Vagina (tissue), 2 donors: ENCODE measurements at regions not wholly inside any gene's neighbourhood (a gene's known extent, or its start where the extent isn't known, plus 50 kb on each side); places are given as distances from the start of the nearest gene placed in this dataset.

ENCODE experiments used
- POLR2A ChIP-seq, 2 donors: fragments of 450-650 bp; IDR thresholded peaks; one replicate each; pipeline ENCODE4 v1.6.1; 2017; ENCODE audit warnings: antibody characterized with exemption in 2 of 2, mild to moderate bottlenecking in 2 of 2, moderate library complexity in 2 of 2
- TF ChIP-seq, protein P1 (sequence below), 3 experiments: fragments of 450-650 bp in 2 of 3; fragments of 200-600 bp in 1 of 3; sonication (generic) in 1 of 3; IDR thresholded peaks; one replicate each; pipeline ENCODE4 v1.5.1; 2017 to 2019; ENCODE audit warnings: antibody characterized with exemption in 3 of 3, mild to moderate bottlenecking in 2 of 3, moderate library complexity in 2 of 3

DNA sequence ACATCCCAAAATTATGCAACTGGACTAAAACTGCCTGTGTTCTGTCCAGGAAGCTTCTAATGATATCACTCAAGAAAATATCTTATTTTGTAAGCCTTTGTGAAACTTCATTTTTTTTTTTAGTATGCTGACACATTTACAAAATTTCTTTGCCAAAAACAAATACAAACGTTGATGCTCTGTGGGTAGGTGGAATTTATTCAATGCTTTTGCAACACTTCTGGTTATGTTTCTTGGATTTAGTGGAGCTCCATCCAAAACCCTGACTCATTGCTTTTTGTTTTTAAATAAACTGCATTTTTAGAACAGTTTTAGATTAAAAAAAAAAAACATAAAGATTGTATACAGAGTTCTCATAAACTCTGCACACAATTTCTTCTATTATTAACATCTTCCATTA is 250.9 kb upstream of the MAOA start:
- TF ChIP-seq, protein P1, sequence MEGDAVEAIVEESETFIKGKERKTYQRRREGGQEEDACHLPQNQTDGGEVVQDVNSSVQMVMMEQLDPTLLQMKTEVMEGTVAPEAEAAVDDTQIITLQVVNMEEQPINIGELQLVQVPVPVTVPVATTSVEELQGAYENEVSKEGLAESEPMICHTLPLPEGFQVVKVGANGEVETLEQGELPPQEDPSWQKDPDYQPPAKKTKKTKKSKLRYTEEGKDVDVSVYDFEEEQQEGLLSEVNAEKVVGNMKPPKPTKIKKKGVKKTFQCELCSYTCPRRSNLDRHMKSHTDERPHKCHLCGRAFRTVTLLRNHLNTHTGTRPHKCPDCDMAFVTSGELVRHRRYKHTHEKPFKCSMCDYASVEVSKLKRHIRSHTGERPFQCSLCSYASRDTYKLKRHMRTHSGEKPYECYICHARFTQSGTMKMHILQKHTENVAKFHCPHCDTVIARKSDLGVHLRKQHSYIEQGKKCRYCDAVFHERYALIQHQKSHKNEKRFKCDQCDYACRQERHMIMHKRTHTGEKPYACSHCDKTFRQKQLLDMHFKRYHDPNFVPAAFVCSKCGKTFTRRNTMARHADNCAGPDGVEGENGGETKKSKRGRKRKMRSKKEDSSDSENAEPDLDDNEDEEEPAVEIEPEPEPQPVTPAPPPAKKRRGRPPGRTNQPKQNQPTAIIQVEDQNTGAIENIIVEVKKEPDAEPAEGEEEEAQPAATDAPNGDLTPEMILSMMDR (IDR thresholded peaks at IDR 0.05) = no peak
- no peak for TF ChIP-seq POLR2A (IDR thresholded peaks at IDR 0.05)
